Trophoblast cell (in vitro differentiated cells and primary cell): ENCODE measurements at regions not wholly inside any gene's neighbourhood (a gene's known extent, or its start where the extent isn't known, plus 50 kb on each side); places are given as distances from the start of the nearest gene placed in this dataset.
A peak's percentile ranks its signal among the peaks of the same experiment; 100 is the strongest.

Source experiments
- DNase-seq, 2 donors: peaks; one replicate each; pipeline ENCODE4 v3.0.0-alpha.2; 2016
- H2AFZ ChIP-seq: 2 replicates; pipeline ENCODE4 v1.6.1; 2013; ENCODE audit warnings: low read length, moderate library complexity, mild to moderate bottlenecking; ENCODE audit not compliant: insufficient read depth, poor library complexity
- H2AK5ac ChIP-seq: 2 replicates; pipeline ENCODE4 v1.6.1; 2013; ENCODE audit warnings: mild to moderate bottlenecking, low read length
- H2BK120ac ChIP-seq: 2 replicates; pipeline ENCODE4 v1.6.1; 2013; ENCODE audit warnings: low read length, mild to moderate bottlenecking, moderate library complexity; ENCODE audit not compliant: insufficient read depth, poor library complexity
- H2BK12ac ChIP-seq: 2 replicates; pipeline ENCODE4 v1.6.1; 2013; ENCODE audit warnings: mild to moderate bottlenecking, low read length, moderate library complexity
- H2BK5ac ChIP-seq: 2 replicates; pipeline ENCODE4 v1.6.1; 2013; ENCODE audit warnings: low read length, low read depth, moderate library complexity, mild to moderate bottlenecking; ENCODE audit not compliant: poor library complexity
- H3K14ac ChIP-seq: 2 replicates; pipeline ENCODE4 v1.6.1; 2013; ENCODE audit warnings: mild to moderate bottlenecking, low read length
- H3K18ac ChIP-seq: 2 replicates; pipeline ENCODE4 v1.6.1; 2013; ENCODE audit warnings: mild to moderate bottlenecking, low read length
- H3K23ac ChIP-seq: 2 replicates; pipeline ENCODE4 v1.6.1; 2013; ENCODE audit warnings: low read length
- H3K27ac ChIP-seq: 2 replicates; pipeline ENCODE4 v1.5.1; 2013; ENCODE audit warnings: low read depth, mild to moderate bottlenecking, inconsistent platforms, low read length, moderate library complexity
- H3K27me3 ChIP-seq: 2 replicates; pipeline ENCODE4 v1.6.1; 2013; ENCODE audit warnings: inconsistent platforms, mild to moderate bottlenecking, low read length, moderate library complexity; ENCODE audit not compliant: insufficient read depth
- H3K36me3 ChIP-seq, 2 experiments: 1 replicate in 1 of 2; 2 replicates in 1 of 2; pipeline ENCODE4 v1.6.1; 2013; ENCODE audit warnings: low read length in 2 of 2, mild to moderate bottlenecking in 2 of 2, moderate library complexity in 1 of 2; ENCODE audit not compliant: insufficient read depth in 2 of 2, control insufficient read depth in 1 of 2
- H3K4ac ChIP-seq: 2 replicates; pipeline ENCODE4 v1.6.1; 2013; ENCODE audit warnings: low read depth, mild to moderate bottlenecking, low read length, moderate library complexity
- H3K4me1 ChIP-seq, 2 experiments: 1 replicate in 1 of 2; 2 replicates in 1 of 2; pipeline ENCODE4 v1.6.1; 2013; ENCODE audit warnings: low read length in 2 of 2, mild to moderate bottlenecking in 2 of 2, moderate library complexity in 1 of 2; ENCODE audit not compliant: insufficient read depth in 2 of 2, control insufficient read depth in 1 of 2
- H3K4me2 ChIP-seq: 2 replicates; pipeline ENCODE4 v1.6.1; 2013; ENCODE audit warnings: inconsistent platforms, mild to moderate bottlenecking, low read length, moderate library complexity
- H3K4me3 ChIP-seq: 2 replicates; pipeline ENCODE4 v1.5.1; 2013; ENCODE audit warnings: mild to moderate bottlenecking, low read depth, low read length, inconsistent platforms
- H3K79me1 ChIP-seq: one replicate; pipeline ENCODE4 v1.6.1; 2013; ENCODE audit warnings: low read length
- H3K79me2 ChIP-seq: 2 replicates; pipeline ENCODE4 v1.6.1; 2013; ENCODE audit warnings: low read length, mild to moderate bottlenecking; ENCODE audit not compliant: control insufficient read depth, insufficient read depth, poor library complexity
- H3K9ac ChIP-seq: 2 replicates; pipeline ENCODE4 v1.6.1; 2013; ENCODE audit warnings: mild to moderate bottlenecking, low read length
- H3K9me3 ChIP-seq: 2 replicates; pipeline ENCODE4 v1.6.1; 2013; ENCODE audit warnings: low read depth, mild to moderate bottlenecking, control low read depth, inconsistent platforms, low read length; ENCODE audit not compliant: insufficient read depth
- H4K12ac ChIP-seq: 2 replicates; pipeline ENCODE4 v1.6.1; 2013; ENCODE audit warnings: low read depth, mild to moderate bottlenecking, low read length, moderate library complexity
- H4K8ac ChIP-seq: 2 replicates; pipeline ENCODE4 v1.6.1; 2013; ENCODE audit warnings: low read depth, mild to moderate bottlenecking, low read length, moderate library complexity
- H4K91ac ChIP-seq: one replicate; pipeline ENCODE4 v1.6.1; 2013; ENCODE audit warnings: low read depth, mild to moderate bottlenecking, low read length, moderate library complexity
- WGBS: extraction: QIAGEN DNeasy Blood & Tissue Kit; methylation state at CpG from one replicate; pipeline ENCODE4 v1.1.7; 2013; ENCODE audit warnings: missing lambda C conversion rate; ENCODE audit not compliant: insufficient read length, insufficient coverage; ENCODE audit errors: extremely low coverage; 5-methylcytosine and 5-hydroxymethylcytosine counted together

DNA sequence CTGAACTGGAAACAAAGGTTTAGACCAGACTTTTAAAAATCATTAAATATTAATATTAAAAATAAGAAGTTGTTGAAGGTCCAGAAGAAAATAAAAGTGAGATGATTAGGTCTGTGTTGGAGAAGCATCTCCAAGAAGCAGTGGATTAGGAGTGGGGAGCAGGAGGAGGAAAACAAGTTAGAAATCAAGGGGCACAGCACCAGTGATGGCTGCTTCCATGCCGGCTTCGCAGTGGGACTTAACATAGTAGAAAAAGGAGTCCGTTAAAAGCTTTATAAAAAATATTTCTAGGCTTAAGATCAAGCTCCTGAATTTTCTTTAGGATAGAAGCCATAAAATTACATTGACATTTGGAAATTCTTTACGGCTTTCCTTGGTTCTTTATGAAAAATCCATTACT, 95.8 kb downstream of the CDC14C start:
- DNase-seq, result no peak
- Histone ChIP-seq H3K18ac (no peak overlapping the region), H4K12ac (no peak overlapping the region), H3K79me2 (no peaks in the 10 kb centered on the region), H3K27ac (no peak overlapping the region), H4K8ac (no peak overlapping the region), H3K4me1 (no peaks in the 10 kb centered on the region), H3K4me3 (no peak overlapping the region), H2AK5ac (no peak overlapping the region), H3K9me3 (no peaks in the 10 kb centered on the region), H3K36me3 (no peaks in the 10 kb centered on the region), H3K4me2 (no peak overlapping the region), H3K9ac (no peak overlapping the region), H3K79me1 (no peaks in the 10 kb centered on the region), H2BK12ac (no peak overlapping the region), H3K23ac (no peak overlapping the region), H3K4ac (no peak overlapping the region), H3K14ac (no peak overlapping the region), H2BK120ac (no peak overlapping the region), H4K91ac (no peak overlapping the region), H2AFZ (no peak overlapping the region), H2BK5ac (no peak overlapping the region), H3K27me3 (no peaks in the 10 kb centered on the region)
- no CpG with 5 or more reads among the region's 4 CpGs for WGBS

DNA sequence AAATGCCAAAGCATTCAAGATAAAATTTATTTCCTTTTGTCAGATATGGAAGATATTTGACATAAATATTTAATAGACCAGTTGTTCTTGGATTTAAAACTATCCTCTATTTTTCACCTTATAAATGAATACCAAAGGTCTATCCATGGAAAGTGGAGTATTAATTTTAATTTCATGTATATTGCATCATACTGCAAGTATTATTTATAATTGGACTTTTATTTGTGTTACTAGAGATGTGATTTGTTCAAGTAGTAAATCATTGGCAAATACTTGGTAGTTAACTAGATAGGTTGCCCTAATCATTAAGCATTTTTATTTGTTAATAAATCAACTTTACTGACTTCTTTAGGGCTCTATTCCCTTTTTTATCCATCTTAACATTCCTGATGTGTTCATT, 98.1 kb downstream of the CDC14C start:
- Histone ChIP-seq H4K91ac (no peak overlapping the region), H3K18ac (no peak overlapping the region), H2AK5ac (no peak overlapping the region), H2BK12ac (no peak overlapping the region), H3K23ac (no peak overlapping the region), H2BK5ac (no peak overlapping the region), H3K4me1 (no peaks in the 10 kb centered on the region), H3K14ac (no peak overlapping the region), H3K4ac (no peak overlapping the region), H4K8ac (no peak overlapping the region), H3K9ac (no peak overlapping the region), H3K79me2 (no peaks in the 10 kb centered on the region), H3K36me3 (no peaks in the 10 kb centered on the region), H3K27me3 (no peaks in the 10 kb centered on the region), H4K12ac (no peak overlapping the region), H3K9me3 (no peaks in the 10 kb centered on the region), H3K27ac (no peak overlapping the region), H2AFZ (no peak overlapping the region), H3K4me2 (no peak overlapping the region), H3K79me1 (no peaks in the 10 kb centered on the region), H2BK120ac (no peak overlapping the region), H3K4me3 (no peak overlapping the region)
- DNase-seq, result no peak

DNA sequence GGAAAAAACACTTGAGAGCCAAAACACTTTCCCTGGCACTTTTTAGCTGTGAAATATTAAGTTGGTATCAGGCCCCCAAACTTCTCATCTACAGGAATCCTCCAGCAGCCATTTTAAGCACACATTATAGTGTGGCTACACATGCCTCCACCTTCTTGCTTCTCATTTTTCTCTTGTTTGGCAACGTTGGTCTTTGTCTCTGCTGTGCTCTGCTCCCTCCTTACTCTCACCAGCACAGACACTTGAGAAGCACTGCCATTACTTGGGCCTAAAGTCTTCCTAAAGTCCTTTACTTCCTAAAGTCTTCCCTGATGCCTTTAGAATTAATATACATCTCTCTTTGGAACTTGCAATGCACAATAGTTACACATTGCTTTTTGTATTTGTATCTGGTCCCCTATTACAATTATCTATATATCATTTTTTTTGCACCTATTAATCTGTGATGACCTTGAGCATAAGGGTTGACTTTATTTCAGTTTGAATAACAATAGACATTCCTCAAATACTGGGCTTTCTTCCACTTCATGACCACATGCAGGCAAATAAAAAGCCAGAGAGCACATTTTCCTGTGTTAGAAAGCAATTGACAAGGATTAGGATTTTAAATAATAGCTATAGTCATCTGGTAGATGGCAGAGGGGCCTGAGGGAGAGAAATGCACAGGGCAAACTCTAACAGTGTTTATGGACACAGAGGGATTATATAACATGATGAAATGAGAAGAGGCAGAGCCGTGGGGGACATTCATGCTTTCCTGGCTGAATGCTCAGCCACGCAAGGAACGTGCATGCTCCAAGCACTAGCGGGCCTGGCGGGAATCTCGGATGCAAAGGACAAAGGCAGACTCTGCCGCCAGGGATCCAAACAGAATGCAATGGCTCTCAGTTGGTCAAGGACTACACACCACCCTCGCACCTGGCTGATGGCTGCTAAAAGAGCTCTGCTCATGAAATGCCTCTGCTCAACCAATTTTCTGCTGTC, 99.3 kb downstream of the CDC14C start:
- Histone ChIP-seq H2AK5ac (no peak overlapping the region), H4K12ac (no peak overlapping the region), H3K4me1 (no peaks in the 10 kb centered on the region), H3K23ac (no peak overlapping the region), H2BK5ac (no peak overlapping the region), H3K79me1 (no peaks in the 10 kb centered on the region), H4K8ac (no peak overlapping the region), H2BK120ac (no peak overlapping the region), H3K14ac (no peak overlapping the region), H3K4me2 (no peak overlapping the region), H3K27ac (no peak overlapping the region), H3K79me2 (no peaks in the 10 kb centered on the region), H3K9me3 (no peaks in the 10 kb centered on the region), H3K27me3 (no peaks in the 10 kb centered on the region), H3K9ac (no peak overlapping the region), H3K4ac (no peak overlapping the region), H2BK12ac (no peak overlapping the region), H3K18ac (no peak overlapping the region), H3K36me3 (no peaks in the 10 kb centered on the region), H3K4me3 (no peak overlapping the region), H4K91ac (no peak overlapping the region), H2AFZ (no peak overlapping the region)
- WGBS, result no CpG with 5 or more reads among the region's 9 CpGs
- no peak for DNase-seq

DNA sequence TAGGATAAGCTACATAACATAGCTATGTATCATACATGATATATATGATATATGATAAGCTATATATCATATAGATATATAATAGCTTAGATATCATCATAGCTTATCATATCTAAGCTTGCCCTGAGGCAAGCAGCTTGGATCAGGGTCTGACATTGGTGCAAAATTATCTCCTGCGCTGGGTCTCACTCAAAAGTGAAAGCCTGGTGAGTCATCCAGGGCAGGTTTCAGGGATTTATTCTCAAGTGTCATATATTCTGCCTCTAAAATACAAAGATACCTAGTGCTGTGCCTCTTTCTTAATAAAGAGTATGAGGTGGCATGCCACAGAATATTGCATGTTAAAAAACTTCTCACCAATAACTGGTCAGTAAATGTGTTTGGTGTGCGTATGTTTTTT, 105.9 kb downstream of the CDC14C start:
- Histone ChIP-seq H4K12ac (no peak overlapping the region), H2BK12ac (no peak overlapping the region), H4K91ac (no peak overlapping the region), H3K27me3 (no peaks in the 10 kb centered on the region), H3K4ac (no peak overlapping the region), H3K79me2 (no peaks in the 10 kb centered on the region), H3K9ac (no peak overlapping the region), H2BK120ac (no peak overlapping the region), H3K14ac (no peak overlapping the region), H3K18ac (no peak overlapping the region), H3K9me3 (no peaks in the 10 kb centered on the region), H3K79me1 (no peaks in the 10 kb centered on the region), H3K36me3 (no peaks in the 10 kb centered on the region), H3K23ac (no peak overlapping the region), H3K4me3 (no peak overlapping the region), H2BK5ac (no peak overlapping the region), H2AK5ac (no peak overlapping the region), H3K27ac (no peak overlapping the region), H4K8ac (no peak overlapping the region), H3K4me1 (peaks cover 2% of the 10 kb centered on the region in 2 experiments), H3K4me2 (no peak overlapping the region), H2AFZ (no peak overlapping the region)
- no CpG with 5 or more reads among the region's 2 CpGs for WGBS
- peak; percentile 3 to 48 for DNase-seq
